A673 (cell line): ENCODE measurements at regions not wholly inside any gene's neighbourhood (a gene's known extent, or its start where the extent isn't known, plus 50 kb on each side); places are given as distances from the start of the nearest gene placed in this dataset.
"Not testable (repeated sequence)": the region's sequence is repeated elsewhere in the genome, so short reads cannot be mapped to it uniquely, and the experiment has no call there.

Experiments used
- BruUV-seq: library from RNA; stranded (reverse); fragments of 400-500 nt; replicated peaks from 2 replicates; lab custom pipeline; 2021; lab: Mats Ljungman, UMichigan
- CTCF ChIA-PET: fragments of 300-600 bp; sonication (Branson Sonifier 250); formaldehyde crosslinking; loops from one replicate; lab custom pipeline; 2022; ENCODE audit warnings: antibody characterized with exemption; lab: Charles Lee
- POLR2A ChIA-PET: fragments of 300-600 bp; sonication (Branson Sonifier 250); formaldehyde crosslinking; loops from one replicate; lab custom pipeline; 2022; ENCODE audit warnings: antibody characterized with exemption; ENCODE audit not compliant: low non-redundant PET; lab: Charles Lee
- DNase-seq: peaks from one replicate; pipeline ENCODE4 v3.0.0-alpha.2; 2015; ENCODE audit warnings: low spot score
- H3K27ac ChIP-seq: fragments of 200-600 bp; sonication (generic); 2 replicates; pipeline ENCODE4 v1.5.1; 2016; ENCODE audit warnings: mixed run types, low read depth, mild to moderate bottlenecking, mixed read lengths, antibody characterized with exemption, low read length; ENCODE audit not compliant: poor library complexity, severe bottlenecking
- H3K27me3 ChIP-seq: fragments of 200-600 bp; sonication (generic); replicated peaks from 2 replicates; pipeline ENCODE4 v1.6.1; 2017; ENCODE audit warnings: mixed run types, low read depth, mild to moderate bottlenecking, mixed read lengths, antibody characterized with exemption, low read length; ENCODE audit not compliant: insufficient read depth, poor library complexity
- H3K36me3 ChIP-seq: fragments of 200-600 bp; sonication (generic); 2 replicates; pipeline ENCODE4 v1.6.1; 2016; ENCODE audit warnings: mixed run types, mild to moderate bottlenecking, mixed read lengths, antibody characterized with exemption, low read length; ENCODE audit not compliant: insufficient read depth, poor library complexity, severe bottlenecking
- H3K4me1 ChIP-seq: fragments of 200-600 bp; sonication (generic); 2 replicates; pipeline ENCODE4 v1.6.1; 2017; ENCODE audit warnings: mixed run types, mild to moderate bottlenecking, mixed read lengths, antibody characterized with exemption, low read length; ENCODE audit not compliant: insufficient read depth, poor library complexity, severe bottlenecking
- H3K4me3 ChIP-seq: fragments of 200-600 bp; sonication (generic); 2 replicates; pipeline ENCODE4 v1.5.1; 2016; ENCODE audit warnings: low read depth, mixed run types, mild to moderate bottlenecking, mixed read lengths, low read length; ENCODE audit not compliant: poor library complexity, severe bottlenecking
- H3K9me3 ChIP-seq: fragments of 200-600 bp; sonication (generic); 2 replicates; pipeline ENCODE4 v1.6.1; 2016; ENCODE audit warnings: mixed run types, low read depth, mild to moderate bottlenecking, mixed read lengths, antibody characterized with exemption, low read length; ENCODE audit not compliant: poor library complexity, severe bottlenecking
- EZH2 ChIP-seq: fragments of 200-600 bp; sonication (generic); IDR thresholded peaks from 2 replicates; pipeline ENCODE4 v1.6.1; 2017; ENCODE audit warnings: borderline replicate concordance, low read depth, mild to moderate bottlenecking, mixed read lengths, antibody characterized with exemption, low read length; ENCODE audit not compliant: poor library complexity, severe bottlenecking
- intact Hi-C: fragments of 100-400 bp; cut with micrococcal nuclease; formaldehyde crosslinking; loops from one replicate; pipeline ENCODE4 v1.10.0; 2022; ENCODE audit not compliant: unreplicated experiment
- TF ChIP-seq, protein P1 (sequence below): fragments of 300-800, 200-600 bp; sonication (generic); conservative IDR thresholded peaks from 2 replicates; pipeline ENCODE4 v1.5.1; 2017; ENCODE audit warnings: low read depth, mild to moderate bottlenecking, antibody characterized with exemption, low read length, moderate library complexity, mixed read lengths

- Histone ChIP-seq H3K36me3 (no peaks in the 10 kb centered on the region), H3K27me3 (no peaks in the 10 kb centered on the region), H3K9me3 (no peaks in the 10 kb centered on the region), H3K4me3 (no peak overlapping the region), H3K27ac (no peak overlapping the region), H3K4me1 (no peaks in the 10 kb centered on the region)
- ChIA-PET POLR2A (no interaction called here), CTCF (no interaction called here)
- DNase-seq, result no peak
- BruUV-seq, result no TSS peak
- TF ChIP-seq EZH2, result no peak
- intact Hi-C loops, result no loop called here
These were observed 1082.9 kb downstream of the GATA3 start for GRCh38 chr10:9137368-9137767.

- BruUV-seq, H3K9me3 ChIP-seq, H3K4me3 ChIP-seq, H3K4me1 ChIP-seq, intact Hi-C loops, CTCF ChIA-PET, H3K36me3 ChIP-seq, H3K27me3 ChIP-seq, DNase-seq, POLR2A ChIA-PET, H3K27ac ChIP-seq: not testable (repeated sequence)
These were observed 1084.3 kb downstream of the GATA3 start for GRCh38 chr10:9138829-9139228.

GRCh38 chr10:9140373-9140772 lies 1085.9 kb downstream of the GATA3 start:
- no TSS peak for BruUV-seq
- H3K36me3 ChIP-seq, result no peaks in the 10 kb centered on the region
- no peaks in the 10 kb centered on the region for H3K4me1 ChIP-seq
- CTCF ChIA-PET, result no interaction called here
- TF ChIP-seq, protein P1, sequence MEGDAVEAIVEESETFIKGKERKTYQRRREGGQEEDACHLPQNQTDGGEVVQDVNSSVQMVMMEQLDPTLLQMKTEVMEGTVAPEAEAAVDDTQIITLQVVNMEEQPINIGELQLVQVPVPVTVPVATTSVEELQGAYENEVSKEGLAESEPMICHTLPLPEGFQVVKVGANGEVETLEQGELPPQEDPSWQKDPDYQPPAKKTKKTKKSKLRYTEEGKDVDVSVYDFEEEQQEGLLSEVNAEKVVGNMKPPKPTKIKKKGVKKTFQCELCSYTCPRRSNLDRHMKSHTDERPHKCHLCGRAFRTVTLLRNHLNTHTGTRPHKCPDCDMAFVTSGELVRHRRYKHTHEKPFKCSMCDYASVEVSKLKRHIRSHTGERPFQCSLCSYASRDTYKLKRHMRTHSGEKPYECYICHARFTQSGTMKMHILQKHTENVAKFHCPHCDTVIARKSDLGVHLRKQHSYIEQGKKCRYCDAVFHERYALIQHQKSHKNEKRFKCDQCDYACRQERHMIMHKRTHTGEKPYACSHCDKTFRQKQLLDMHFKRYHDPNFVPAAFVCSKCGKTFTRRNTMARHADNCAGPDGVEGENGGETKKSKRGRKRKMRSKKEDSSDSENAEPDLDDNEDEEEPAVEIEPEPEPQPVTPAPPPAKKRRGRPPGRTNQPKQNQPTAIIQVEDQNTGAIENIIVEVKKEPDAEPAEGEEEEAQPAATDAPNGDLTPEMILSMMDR, result no peak
- no peak overlapping the region for H3K4me3 ChIP-seq
- no peaks in the 10 kb centered on the region for H3K9me3 ChIP-seq
- H3K27ac ChIP-seq, result no peak overlapping the region
- POLR2A ChIA-PET, result no interaction called here
- no peaks in the 10 kb centered on the region for H3K27me3 ChIP-seq
- no peak for DNase-seq
- intact Hi-C loops, result no loop called here

GRCh38 chr10:9147475-9147874 lies 1093.0 kb downstream of the GATA3 start:
- no TSS peak for BruUV-seq
- no peak overlapping the region for H3K27ac ChIP-seq
- no peak for DNase-seq
- no peak for TF ChIP-seq EZH2
- TF ChIP-seq, protein P1, result no peak
- H3K27me3 ChIP-seq, result no peaks in the 10 kb centered on the region
- no peaks in the 10 kb centered on the region for H3K4me1 ChIP-seq
- no peak overlapping the region for H3K4me3 ChIP-seq
- no peaks in the 10 kb centered on the region for H3K36me3 ChIP-seq
- intact Hi-C loops, result no loop called here
- POLR2A ChIA-PET, result no interaction called here
- CTCF ChIA-PET, result interaction anchor here (0.6 kb wide), 1 partner anchor 56 kb away, joined by 3 read pairs; no protein-coding TSS in a partner anchor
- H3K9me3 ChIP-seq, result no peaks in the 10 kb centered on the region
